K562 (cell line): ENCODE measurements at regions not wholly inside any gene's neighbourhood (a gene's known extent, or its start where the extent isn't known, plus 50 kb on each side); places are given as distances from the start of the nearest gene placed in this dataset.

ENCODE experiments used
- CBFA2T3 ChIP-seq: fragments of 450-650 bp; IDR thresholded peaks from 2 replicates; pipeline ENCODE4 v1.6.1; 2017
- CCNT2 ChIP-seq: IDR thresholded peaks from 2 replicates; pipeline ENCODE4 v1.6.1; 2011; ENCODE audit warnings: borderline replicate concordance, low read depth, mild to moderate bottlenecking, moderate library complexity, mixed read lengths, low read length; ENCODE audit not compliant: insufficient read length; ENCODE audit errors: extremely low read depth
- FOS ChIP-seq: IDR thresholded peaks from 3 replicates; pipeline ENCODE4 v1.6.1; 2011; ENCODE audit not compliant: insufficient read length; ENCODE audit errors: extremely low read depth
- HIVEP1 ChIP-seq: fragments of 250-450 bp; sonication (Bioruptor Pico); IDR thresholded peaks from 2 replicates; pipeline ENCODE4 v1.4.0; 2020; ENCODE audit warnings: mild to moderate bottlenecking
- KLF13 ChIP-seq: fragments of 450-650 bp; IDR thresholded peaks from 2 replicates; pipeline ENCODE4 v1.6.1; 2016; ENCODE audit warnings: missing genetic modification characterization, low read depth, mild to moderate bottlenecking, missing compliant biosample characterization, moderate library complexity, borderline replicate concordance
- KLF6 ChIP-seq: fragments of 250-450 bp; sonication (Bioruptor Pico); IDR thresholded peaks from 2 replicates; pipeline ENCODE4 v1.4.0; 2020; ENCODE audit warnings: mild to moderate bottlenecking, moderate library complexity, borderline replicate concordance
- PYGO2 ChIP-seq: fragments of 450-650 bp; IDR thresholded peaks from 2 replicates; pipeline ENCODE4 v1.6.1; 2016; ENCODE audit warnings: mild to moderate bottlenecking, missing genetic modification characterization, moderate library complexity, missing compliant biosample characterization
- RCOR1 ChIP-seq, 2 experiments: IDR thresholded peaks; 2 replicates each; pipeline ENCODE4 v1.6.1; 2012; ENCODE audit warnings: low read depth in 2 of 2, low read length in 2 of 2, borderline replicate concordance in 1 of 2, improper control_type of control experiment in 1 of 2
- STAG1 ChIP-seq: sonication (generic); formaldehyde crosslinking; IDR thresholded peaks from 2 replicates; pipeline ENCODE4 v1.5.0; 2020; ENCODE audit warnings: missing genetic modification reagents, borderline replicate concordance
- STAT6 ChIP-seq: sonication (generic); formaldehyde crosslinking; IDR thresholded peaks from 2 replicates; pipeline ENCODE4 v1.8.1; 2023; ENCODE audit warnings: mild to moderate bottlenecking, missing genetic modification reagents
- TCF3 ChIP-seq: sonication (generic); formaldehyde crosslinking; IDR thresholded peaks from 2 replicates; pipeline ENCODE4 v1.4.0; 2020; ENCODE audit warnings: mild to moderate bottlenecking, missing genetic modification reagents
- WHSC1 ChIP-seq: IDR thresholded peaks from one replicate; pipeline ENCODE4 v1.6.1; 2012; ENCODE audit warnings: low read length, control low read depth, inconsistent platforms
- ZNF134 ChIP-seq: fragments of 250-450 bp; sonication (Bioruptor Pico); conservative IDR thresholded peaks from 2 replicates; pipeline ENCODE4 v1.4.0; 2020
- ZNF282 ChIP-seq: sonication (generic); formaldehyde crosslinking; IDR thresholded peaks from 2 replicates; pipeline ENCODE4 v1.8.1; 2023; ENCODE audit warnings: missing genetic modification reagents
- TF ChIP-seq, protein P1 (sequence below): sonication (generic); formaldehyde crosslinking; IDR thresholded peaks from 2 replicates; pipeline ENCODE4 v1.4.0; 2020; ENCODE audit warnings: mild to moderate bottlenecking, missing genetic modification reagents
- TF ChIP-seq, protein P2 (sequence below), 2 experiments: fragments of 250-450 bp in 1 of 2; fragments of 450-650 bp in 1 of 2; sonication (Bioruptor Pico) in 1 of 2; IDR thresholded peaks; 2 replicates each; pipeline versions ENCODE4 v1.6.1 to v1.8.0; 2016 to 2021; ENCODE audit warnings: mild to moderate bottlenecking in 2 of 2, moderate library complexity in 2 of 2, missing compliant biosample characterization in 1 of 2, missing genetic modification characterization in 1 of 2
- TF ChIP-seq, protein P3 (sequence below): fragments of 450-650 bp; IDR thresholded peaks from 2 replicates; pipeline ENCODE4 v1.6.1; 2017; ENCODE audit warnings: antibody characterized with exemption, mild to moderate bottlenecking

GRCh38 chr6:14452567-14453527, 335.3 kb downstream of the CD83 start (continued):
- 0 out of 2 replicates have a peak, but pooled peaks have one; percentile 6 for TF ChIP-seq KLF13 (tag)
- no peak; the same call in 1 of the 2 replicates for TF ChIP-seq KLF6 (CRISPR knock-in tag)
- TF ChIP-seq HIVEP1 (CRISPR knock-in tag), result no peak
- TF ChIP-seq STAG1 (CRISPR knock-in tag), result no peak
- peak; percentile 60 for TF ChIP-seq TCF3
- TF ChIP-seq RCOR1 (IDR thresholded peaks at IDR 0.05; ENCODE audit: borderline replicate concordance in 1 of 2, low read depth in 2 of 2, low read length in 2 of 2), result peak in 1 of 2 experiments; percentile 84; a peak in 2 of 4 replicates
- peak; percentile 72 for TF ChIP-seq CBFA2T3
- TF ChIP-seq FOS, result no peak
- no peak for TF ChIP-seq STAT6 (CRISPR knock-in tag)
- TF ChIP-seq, protein P1, sequence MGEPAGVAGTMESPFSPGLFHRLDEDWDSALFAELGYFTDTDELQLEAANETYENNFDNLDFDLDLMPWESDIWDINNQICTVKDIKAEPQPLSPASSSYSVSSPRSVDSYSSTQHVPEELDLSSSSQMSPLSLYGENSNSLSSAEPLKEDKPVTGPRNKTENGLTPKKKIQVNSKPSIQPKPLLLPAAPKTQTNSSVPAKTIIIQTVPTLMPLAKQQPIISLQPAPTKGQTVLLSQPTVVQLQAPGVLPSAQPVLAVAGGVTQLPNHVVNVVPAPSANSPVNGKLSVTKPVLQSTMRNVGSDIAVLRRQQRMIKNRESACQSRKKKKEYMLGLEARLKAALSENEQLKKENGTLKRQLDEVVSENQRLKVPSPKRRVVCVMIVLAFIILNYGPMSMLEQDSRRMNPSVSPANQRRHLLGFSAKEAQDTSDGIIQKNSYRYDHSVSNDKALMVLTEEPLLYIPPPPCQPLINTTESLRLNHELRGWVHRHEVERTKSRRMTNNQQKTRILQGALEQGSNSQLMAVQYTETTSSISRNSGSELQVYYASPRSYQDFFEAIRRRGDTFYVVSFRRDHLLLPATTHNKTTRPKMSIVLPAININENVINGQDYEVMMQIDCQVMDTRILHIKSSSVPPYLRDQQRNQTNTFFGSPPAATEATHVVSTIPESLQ (CRISPR knock-in tag), result no peak
- peak; percentile 39 for TF ChIP-seq CCNT2
- TF ChIP-seq ZNF282 (CRISPR knock-in tag), result no peak
- TF ChIP-seq WHSC1, result peak; percentile 98
- TF ChIP-seq, protein P2, sequence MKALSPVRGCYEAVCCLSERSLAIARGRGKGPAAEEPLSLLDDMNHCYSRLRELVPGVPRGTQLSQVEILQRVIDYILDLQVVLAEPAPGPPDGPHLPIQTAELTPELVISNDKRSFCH (CRISPR knock-in tag; IDR thresholded peaks at IDR 0.05), result no peak
- TF ChIP-seq, protein P2 (tag; IDR thresholded peaks at IDR 0.05), result 0 out of 2 replicates have a peak, but pooled peaks have one; percentile 15
- peak; percentile 42 for TF ChIP-seq PYGO2
- peak; percentile 93 for TF ChIP-seq ZNF134
- TF ChIP-seq, protein P3, sequence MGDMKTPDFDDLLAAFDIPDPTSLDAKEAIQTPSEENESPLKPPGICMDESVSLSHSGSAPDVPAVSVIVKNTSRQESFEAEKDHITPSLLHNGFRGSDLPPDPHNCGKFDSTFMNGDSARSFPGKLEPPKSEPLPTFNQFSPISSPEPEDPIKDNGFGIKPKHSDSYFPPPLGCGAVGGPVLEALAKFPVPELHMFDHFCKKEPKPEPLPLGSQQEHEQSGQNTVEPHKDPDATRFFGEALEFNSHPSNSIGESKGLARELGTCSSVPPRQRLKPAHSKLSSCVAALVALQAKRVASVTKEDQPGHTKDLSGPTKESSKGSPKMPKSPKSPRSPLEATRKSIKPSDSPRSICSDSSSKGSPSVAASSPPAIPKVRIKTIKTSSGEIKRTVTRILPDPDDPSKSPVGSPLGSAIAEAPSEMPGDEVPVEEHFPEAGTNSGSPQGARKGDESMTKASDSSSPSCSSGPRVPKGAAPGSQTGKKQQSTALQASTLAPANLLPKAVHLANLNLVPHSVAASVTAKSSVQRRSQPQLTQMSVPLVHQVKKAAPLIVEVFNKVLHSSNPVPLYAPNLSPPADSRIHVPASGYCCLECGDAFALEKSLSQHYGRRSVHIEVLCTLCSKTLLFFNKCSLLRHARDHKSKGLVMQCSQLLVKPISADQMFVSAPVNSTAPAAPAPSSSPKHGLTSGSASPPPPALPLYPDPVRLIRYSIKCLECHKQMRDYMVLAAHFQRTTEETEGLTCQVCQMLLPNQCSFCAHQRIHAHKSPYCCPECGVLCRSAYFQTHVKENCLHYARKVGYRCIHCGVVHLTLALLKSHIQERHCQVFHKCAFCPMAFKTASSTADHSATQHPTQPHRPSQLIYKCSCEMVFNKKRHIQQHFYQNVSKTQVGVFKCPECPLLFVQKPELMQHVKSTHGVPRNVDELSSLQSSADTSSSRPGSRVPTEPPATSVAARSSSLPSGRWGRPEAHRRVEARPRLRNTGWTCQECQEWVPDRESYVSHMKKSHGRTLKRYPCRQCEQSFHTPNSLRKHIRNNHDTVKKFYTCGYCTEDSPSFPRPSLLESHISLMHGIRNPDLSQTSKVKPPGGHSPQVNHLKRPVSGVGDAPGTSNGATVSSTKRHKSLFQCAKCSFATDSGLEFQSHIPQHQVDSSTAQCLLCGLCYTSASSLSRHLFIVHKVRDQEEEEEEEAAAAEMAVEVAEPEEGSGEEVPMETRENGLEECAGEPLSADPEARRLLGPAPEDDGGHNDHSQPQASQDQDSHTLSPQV, result peak; percentile 95
